Stimulated activated memory B cell treated with anti-CD40 and anti-IgM and Interleukin-4, amounts not matched to agents 10 μg/mL and 1 μg/mL and 100 μg/mL, for 72 hours (primary cell): ENCODE measurements at regions not wholly inside any gene's neighbourhood (a gene's known extent, or its start where the extent isn't known, plus 50 kb on each side); places are given as distances from the start of the nearest gene placed in this dataset.

Experiments
- ATAC-seq: fragments of 150-1000 bp; cut with Tn5 transposase; 2 replicates; pipeline ENCODE4 v1.10.0; 2021
- H3K27ac Mint-ChIP-seq: one replicate; pipeline ENCODE4 v1.8.0; 2022; ENCODE audit warnings: mild to moderate bottlenecking, mixed read lengths
- H3K27me3 Mint-ChIP-seq: one replicate; pipeline ENCODE4 v1.8.0; 2022; ENCODE audit warnings: mixed read lengths
- H3K36me3 Mint-ChIP-seq: one replicate; pipeline ENCODE4 v1.8.0; 2022; ENCODE audit warnings: mixed read lengths
- H3K4me1 Mint-ChIP-seq: one replicate; pipeline ENCODE4 v1.8.0; 2022; ENCODE audit warnings: mixed read lengths
- H3K4me3 Mint-ChIP-seq: one replicate; pipeline ENCODE4 v1.8.0; 2022; ENCODE audit warnings: mild to moderate bottlenecking, moderate library complexity, mixed read lengths
- H3K9me3 Mint-ChIP-seq: one replicate; pipeline ENCODE4 v1.8.0; 2022; ENCODE audit warnings: mixed read lengths

DNA sequence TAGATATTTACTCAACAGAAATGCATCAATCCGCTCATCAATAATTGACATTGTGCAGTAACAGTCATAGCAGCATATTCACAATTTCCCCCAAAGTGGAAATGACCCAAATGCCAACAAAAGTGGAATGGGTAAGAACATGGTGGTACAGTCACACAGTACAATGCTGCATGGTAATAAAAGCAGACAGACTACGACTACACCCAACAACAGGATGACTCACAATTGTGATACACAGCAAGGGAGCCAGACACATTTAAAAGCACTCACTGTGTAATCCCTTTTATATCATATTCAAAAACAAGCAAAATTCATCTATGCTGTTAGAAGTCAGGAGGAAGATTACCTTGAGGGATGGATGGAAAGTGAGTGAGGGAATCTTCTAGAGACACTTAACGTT is 76.5 kb upstream of the NUDT7 start:
- Mint-ChIP-seq H3K4me3 (no peak overlapping the region), H3K4me1 (no peaks in the 10 kb centered on the region), H3K27ac (no peak overlapping the region), H3K27me3 (no peaks in the 10 kb centered on the region), H3K36me3 (no peaks in the 10 kb centered on the region), H3K9me3 (no peaks in the 10 kb centered on the region)
- no peak for ATAC-seq

DNA sequence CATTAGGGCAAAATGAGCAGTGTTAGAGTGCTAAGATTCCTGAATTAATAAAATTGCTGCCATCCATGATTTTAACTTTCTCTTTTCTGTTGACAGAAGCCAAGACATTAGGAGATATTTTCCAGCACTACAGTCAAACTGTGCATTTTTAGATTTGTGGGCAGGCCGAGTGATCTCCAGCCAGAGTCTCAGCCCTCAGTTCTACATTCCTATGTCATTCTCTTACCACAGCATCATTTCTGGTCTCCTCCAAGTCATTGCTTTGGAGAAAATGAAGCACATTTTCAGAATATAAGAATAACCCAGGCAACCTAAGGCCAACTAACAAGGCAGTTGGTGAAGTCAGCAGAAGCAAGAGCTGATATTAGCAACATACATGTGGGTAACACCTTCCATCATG is 74.6 kb upstream of the NUDT7 start:
- Mint-ChIP-seq H3K36me3 (no peaks in the 10 kb centered on the region), H3K4me1 (no peaks in the 10 kb centered on the region), H3K9me3 (no peaks in the 10 kb centered on the region), H3K27ac (no peak overlapping the region), H3K27me3 (no peaks in the 10 kb centered on the region), H3K4me3 (no peak overlapping the region)
- ATAC-seq, result no peak

DNA sequence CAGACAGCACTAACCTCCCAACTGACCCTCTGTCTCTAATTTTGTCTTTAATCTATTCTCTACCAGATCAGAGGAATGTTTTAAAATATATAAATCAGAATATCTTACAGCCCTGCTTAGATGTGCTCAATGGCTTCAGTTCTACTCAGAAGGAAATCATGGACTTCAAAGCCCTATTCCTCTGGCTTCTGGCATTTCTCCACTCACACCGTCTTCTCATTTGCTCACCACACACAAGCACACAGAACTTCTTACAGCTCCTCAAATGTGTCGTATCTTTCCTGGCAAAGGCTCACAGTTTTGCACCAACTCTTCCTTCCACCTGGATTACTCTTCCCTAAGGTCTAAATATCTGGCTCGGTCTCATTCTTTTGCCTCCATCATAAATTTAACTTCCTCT is 71.6 kb upstream of the NUDT7 start:
- no peak for ATAC-seq
- H3K4me3 Mint-ChIP-seq, result no peak overlapping the region
- no peaks in the 10 kb centered on the region for H3K36me3 Mint-ChIP-seq
- H3K27me3 Mint-ChIP-seq, result no peaks in the 10 kb centered on the region
- no peaks in the 10 kb centered on the region for H3K4me1 Mint-ChIP-seq
- H3K27ac Mint-ChIP-seq, result no peak overlapping the region
- H3K9me3 Mint-ChIP-seq, result no peaks in the 10 kb centered on the region

DNA sequence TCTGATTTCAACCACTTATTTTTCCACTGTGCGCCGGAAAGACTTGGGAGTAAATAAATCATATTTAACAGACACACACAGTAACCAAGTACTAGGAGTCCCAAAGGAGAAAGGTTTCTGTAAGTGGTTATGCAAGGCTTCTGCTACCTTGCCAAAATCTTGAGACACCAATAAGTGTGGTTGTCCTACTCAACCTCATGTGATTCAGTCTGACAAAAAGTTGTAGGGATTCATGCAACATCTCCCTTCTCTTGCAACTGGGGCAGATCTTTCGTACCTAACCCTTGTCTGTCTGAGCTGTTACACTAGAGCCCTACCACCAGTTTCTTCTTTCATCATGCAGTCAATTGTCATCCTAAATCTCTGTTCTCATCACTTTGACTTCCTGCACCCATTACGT is 69.9 kb upstream of the NUDT7 start:
- Mint-ChIP-seq H3K36me3 (no peaks in the 10 kb centered on the region), H3K9me3 (no peaks in the 10 kb centered on the region), H3K27me3 (peaks cover 9% of the 10 kb centered on the region), H3K4me1 (no peaks in the 10 kb centered on the region), H3K4me3 (no peak overlapping the region), H3K27ac (no peak overlapping the region)
- no peak for ATAC-seq

DNA sequence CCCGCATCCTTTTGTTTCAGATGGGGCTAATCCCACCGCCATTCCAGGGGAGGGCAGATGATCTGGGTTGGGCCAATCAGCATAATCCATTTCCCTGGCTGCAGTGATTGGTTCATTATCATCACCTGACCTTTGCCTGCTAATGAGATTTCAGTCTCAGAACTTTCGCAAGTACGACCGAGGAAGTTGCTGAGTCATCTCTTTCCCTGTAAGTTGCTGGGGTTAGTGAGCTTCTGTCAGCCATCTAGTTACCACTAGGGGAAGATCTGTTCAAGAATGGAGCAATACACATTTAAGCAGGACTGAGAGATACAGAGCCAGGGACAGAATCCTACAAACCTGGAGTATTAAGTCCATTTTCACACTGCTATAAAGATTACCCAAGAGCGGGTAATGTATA is 65.3 kb upstream of the NUDT7 start:
- H3K27ac Mint-ChIP-seq, result no peak overlapping the region

DNA sequence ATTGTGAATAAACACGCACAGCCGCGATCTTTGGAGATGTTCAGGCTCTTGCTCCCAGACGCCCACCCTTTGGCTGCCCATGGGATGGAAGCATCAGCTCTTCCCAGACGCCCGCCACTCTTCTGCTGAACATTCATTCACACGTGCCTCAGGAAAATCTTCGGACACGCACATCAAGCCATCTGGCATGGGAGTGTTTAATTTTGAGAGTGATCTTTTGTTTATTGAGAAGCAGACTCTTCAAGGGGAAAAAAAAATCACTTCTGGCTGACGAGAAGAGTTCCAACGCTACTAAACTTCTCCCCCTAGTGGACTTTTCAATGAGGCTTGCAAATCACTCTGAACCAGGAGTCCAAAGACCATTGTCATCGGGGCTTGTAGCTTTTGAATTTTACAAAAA is 62.0 kb upstream of the NUDT7 start:
- Mint-ChIP-seq H3K9me3 (peaks cover 14% of the 10 kb centered on the region), H3K36me3 (no peaks in the 10 kb centered on the region), H3K4me1 (no peaks in the 10 kb centered on the region), H3K27ac (no peak overlapping the region), H3K4me3 (no peak overlapping the region), H3K27me3 (peaks cover 21% of the 10 kb centered on the region)
- no peak for ATAC-seq

More for the DNA sequence above, 65.3 kb upstream of the NUDT7 start:
- Mint-ChIP-seq H3K36me3 (no peaks in the 10 kb centered on the region), H3K4me1 (no peaks in the 10 kb centered on the region), H3K9me3 (peaks cover 4% of the 10 kb centered on the region), H3K27me3 (peaks cover 21% of the 10 kb centered on the region), H3K4me3 (no peak overlapping the region)
- no peak for ATAC-seq

DNA sequence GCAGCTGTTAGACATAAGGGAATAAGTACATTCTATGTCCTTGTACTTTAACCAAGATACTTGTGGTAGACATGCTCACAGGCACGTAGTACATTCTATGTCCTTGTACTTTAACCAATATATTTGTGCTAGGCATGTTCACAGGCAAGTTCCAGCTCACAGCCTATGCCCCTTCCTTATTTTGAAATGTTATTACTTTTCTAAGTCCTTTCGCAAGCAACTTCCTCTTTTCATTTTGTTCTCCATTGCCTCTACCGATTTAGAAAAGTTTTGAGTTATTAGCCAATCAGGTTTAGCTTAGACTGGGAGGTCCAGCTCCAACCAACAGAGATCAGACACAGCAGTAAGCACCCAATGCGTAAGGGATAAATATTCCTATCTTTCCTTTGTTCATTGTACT is 60.1 kb upstream of the NUDT7 start:
- H3K4me3 Mint-ChIP-seq, result no peak overlapping the region
- no peak for ATAC-seq
- H3K27me3 Mint-ChIP-seq, result peaks cover 12% of the 10 kb centered on the region
- H3K36me3 Mint-ChIP-seq, result no peaks in the 10 kb centered on the region
- no peaks in the 10 kb centered on the region for H3K4me1 Mint-ChIP-seq
- H3K9me3 Mint-ChIP-seq, result peaks cover 14% of the 10 kb centered on the region
- H3K27ac Mint-ChIP-seq, result no peak overlapping the region

DNA sequence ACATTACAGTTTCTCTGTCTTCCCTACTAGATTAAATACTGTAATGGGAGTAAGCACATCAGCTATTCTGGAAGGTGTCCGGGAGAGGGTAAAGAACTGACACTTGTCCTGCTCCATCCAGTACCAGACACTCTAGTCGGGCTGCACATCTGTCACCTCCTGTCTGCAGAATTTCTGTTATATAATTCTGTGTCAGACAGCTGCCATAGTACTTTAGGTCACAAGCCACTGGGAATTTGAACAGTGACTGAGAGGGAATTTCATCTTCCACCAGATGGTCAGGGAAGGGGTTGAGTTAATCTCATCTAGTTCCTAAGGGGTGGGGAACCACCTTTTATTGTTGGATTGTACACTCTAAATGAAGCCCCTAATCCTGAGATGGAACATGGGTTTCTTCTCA is 58.6 kb upstream of the NUDT7 start:
- Mint-ChIP-seq H3K4me1 (no peaks in the 10 kb centered on the region), H3K9me3 (peaks cover 14% of the 10 kb centered on the region)
- no peak for ATAC-seq

DNA sequence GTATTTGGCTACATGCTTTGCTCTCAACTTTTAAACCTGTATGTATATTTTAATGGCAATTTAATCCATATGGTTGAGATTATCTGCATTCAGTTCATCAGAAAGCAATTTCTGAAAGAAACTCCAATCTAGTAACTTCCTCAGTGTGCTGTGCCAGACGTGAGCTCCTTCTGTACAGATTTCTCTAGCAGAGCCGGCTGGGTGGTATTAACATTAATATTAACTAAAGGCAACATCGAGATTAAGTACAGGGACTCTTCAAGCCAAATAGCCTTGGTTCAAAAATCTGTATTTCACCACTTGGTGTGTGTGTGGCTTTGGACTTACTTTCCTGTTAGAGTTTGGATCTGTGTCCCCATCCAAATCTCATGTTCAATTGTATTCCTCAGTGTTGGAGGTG is 55.5 kb upstream of the NUDT7 start:
- peaks cover 10% of the 10 kb centered on the region for H3K9me3 Mint-ChIP-seq
- no peak for ATAC-seq
- no peaks in the 10 kb centered on the region for H3K36me3 Mint-ChIP-seq
- H3K4me3 Mint-ChIP-seq, result no peak overlapping the region
- H3K27me3 Mint-ChIP-seq, result no peaks in the 10 kb centered on the region
- H3K27ac Mint-ChIP-seq, result no peak overlapping the region
- H3K4me1 Mint-ChIP-seq, result no peaks in the 10 kb centered on the region

More for the DNA sequence above, 58.6 kb upstream of the NUDT7 start:
- peaks cover 10% of the 10 kb centered on the region for H3K27me3 Mint-ChIP-seq
- no peaks in the 10 kb centered on the region for H3K36me3 Mint-ChIP-seq
- H3K4me3 Mint-ChIP-seq, result no peak overlapping the region
- no peak overlapping the region for H3K27ac Mint-ChIP-seq

DNA sequence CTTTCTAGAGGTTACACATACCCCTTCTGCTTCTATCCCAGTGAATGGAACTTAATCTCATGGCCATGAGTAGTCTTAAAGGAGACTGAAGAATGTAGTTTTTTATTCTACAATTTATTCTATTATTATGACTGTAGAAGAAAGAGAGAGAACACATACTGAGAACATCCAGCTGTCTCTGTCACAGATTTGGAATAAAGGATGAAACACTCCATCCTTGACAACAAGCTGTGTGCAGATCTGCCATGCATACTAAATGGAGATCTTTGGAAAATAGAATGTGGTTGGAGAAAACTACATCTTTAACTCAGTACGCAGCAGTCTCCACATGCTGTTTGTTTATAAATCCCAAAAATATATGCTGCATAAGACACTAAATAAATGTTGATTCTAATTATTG is 54.1 kb upstream of the NUDT7 start:
- Mint-ChIP-seq H3K4me1 (no peaks in the 10 kb centered on the region), H3K27me3 (no peaks in the 10 kb centered on the region), H3K27ac (no peak overlapping the region), H3K9me3 (peaks cover 7% of the 10 kb centered on the region), H3K36me3 (no peaks in the 10 kb centered on the region), H3K4me3 (no peak overlapping the region)
- no peak for ATAC-seq

DNA sequence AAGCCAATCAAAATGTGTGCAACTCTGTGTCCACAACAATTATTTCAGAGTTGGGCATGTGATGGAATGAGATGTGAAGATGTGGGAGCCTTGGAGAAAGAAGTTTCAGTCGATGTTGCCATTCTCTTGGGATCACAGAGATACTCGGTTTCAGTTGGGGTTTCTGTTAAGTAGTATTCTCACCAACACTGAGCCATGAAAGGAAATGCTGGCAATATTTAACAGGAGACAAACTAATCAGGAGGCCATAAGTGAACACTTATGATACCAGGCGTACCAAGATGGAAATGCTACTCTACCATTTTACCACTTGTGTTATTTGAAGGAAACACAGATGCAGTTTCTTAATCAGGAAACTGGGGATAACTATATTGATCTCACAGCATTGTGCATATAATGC is 53.3 kb upstream of the NUDT7 start:
- Mint-ChIP-seq H3K27me3 (no peaks in the 10 kb centered on the region), H3K4me1 (no peaks in the 10 kb centered on the region), H3K36me3 (no peaks in the 10 kb centered on the region), H3K4me3 (no peak overlapping the region), H3K9me3 (peaks cover 5% of the 10 kb centered on the region), H3K27ac (no peak overlapping the region)
- no peak for ATAC-seq
